GM12873 (cell line): ENCODE measurements at regions not wholly inside any gene's neighbourhood (a gene's known extent, or its start where the extent isn't known, plus 50 kb on each side); places are given as distances from the start of the nearest gene placed in this dataset.

Experiments used
- TF ChIP-seq, protein P1 (sequence below): IDR thresholded peaks from 2 replicates; pipeline ENCODE4 v1.5.1; 2012; ENCODE audit warnings: low read depth, mild to moderate bottlenecking, moderate library complexity, low read length, control low read depth; ENCODE audit not compliant: insufficient read depth; ENCODE audit errors: missing control alignments

DNA sequence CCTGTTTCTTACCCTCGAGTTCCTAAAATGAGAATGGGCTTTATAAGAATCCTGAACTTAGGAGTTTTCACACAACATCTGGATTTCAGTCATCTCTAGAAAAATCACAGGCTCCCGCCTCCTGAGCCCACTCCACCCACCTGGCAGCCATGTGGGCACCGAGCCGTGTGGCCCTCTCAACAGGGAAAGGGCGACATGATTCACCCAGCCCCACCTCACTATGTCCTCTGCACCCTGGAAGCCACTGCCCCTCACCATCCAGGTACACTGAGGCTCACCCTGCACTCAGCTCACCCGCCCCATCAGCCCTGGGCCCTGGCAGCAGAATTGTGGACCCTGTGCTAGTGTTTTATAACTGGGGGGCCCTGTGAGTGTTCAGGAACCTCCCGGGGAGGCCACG lies 101.5 kb downstream of the SHANK2 start:
- TF ChIP-seq, protein P1, sequence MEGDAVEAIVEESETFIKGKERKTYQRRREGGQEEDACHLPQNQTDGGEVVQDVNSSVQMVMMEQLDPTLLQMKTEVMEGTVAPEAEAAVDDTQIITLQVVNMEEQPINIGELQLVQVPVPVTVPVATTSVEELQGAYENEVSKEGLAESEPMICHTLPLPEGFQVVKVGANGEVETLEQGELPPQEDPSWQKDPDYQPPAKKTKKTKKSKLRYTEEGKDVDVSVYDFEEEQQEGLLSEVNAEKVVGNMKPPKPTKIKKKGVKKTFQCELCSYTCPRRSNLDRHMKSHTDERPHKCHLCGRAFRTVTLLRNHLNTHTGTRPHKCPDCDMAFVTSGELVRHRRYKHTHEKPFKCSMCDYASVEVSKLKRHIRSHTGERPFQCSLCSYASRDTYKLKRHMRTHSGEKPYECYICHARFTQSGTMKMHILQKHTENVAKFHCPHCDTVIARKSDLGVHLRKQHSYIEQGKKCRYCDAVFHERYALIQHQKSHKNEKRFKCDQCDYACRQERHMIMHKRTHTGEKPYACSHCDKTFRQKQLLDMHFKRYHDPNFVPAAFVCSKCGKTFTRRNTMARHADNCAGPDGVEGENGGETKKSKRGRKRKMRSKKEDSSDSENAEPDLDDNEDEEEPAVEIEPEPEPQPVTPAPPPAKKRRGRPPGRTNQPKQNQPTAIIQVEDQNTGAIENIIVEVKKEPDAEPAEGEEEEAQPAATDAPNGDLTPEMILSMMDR = no peak

DNA sequence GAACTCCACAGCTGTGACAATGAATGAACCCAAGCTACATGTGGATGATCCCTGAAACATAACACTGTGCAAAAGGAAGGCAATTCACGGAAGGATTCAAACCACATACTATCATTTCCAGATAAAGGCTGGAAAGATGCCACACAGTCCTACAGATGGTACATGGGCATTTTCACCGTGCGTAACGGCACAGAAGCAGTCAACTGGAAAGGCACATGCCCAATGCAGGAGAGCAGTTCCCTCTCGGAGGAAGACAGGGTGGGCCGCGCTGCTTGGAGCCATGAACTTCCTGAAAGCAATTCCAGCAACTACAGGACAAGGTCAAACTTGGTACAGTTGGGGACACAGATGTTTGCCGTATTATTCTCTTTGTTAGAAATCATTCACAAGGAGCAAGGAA lies 103.7 kb downstream of the SHANK2 start:
- TF ChIP-seq, protein P1 = no peak

DNA sequence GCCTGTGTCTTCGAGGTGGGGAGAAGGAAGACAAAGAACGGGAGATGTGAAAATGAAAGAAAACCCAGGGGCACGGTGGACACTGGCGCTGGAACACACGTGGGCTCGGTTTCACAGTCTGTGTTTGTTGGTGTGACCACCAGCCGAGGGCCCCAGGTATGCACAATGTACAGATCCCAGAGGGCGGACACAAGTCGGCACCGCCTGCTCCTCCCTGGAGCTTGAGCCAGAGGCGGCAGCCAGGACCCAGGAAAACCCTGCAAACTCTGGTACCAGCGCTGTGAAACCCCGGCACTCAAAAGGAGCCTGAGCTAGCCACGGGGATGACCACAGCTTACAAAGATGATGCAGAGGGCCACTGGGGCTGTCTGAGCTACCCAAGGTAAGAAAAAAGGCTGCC lies 105.0 kb downstream of the SHANK2 start:
- TF ChIP-seq, protein P1 = no peak

DNA sequence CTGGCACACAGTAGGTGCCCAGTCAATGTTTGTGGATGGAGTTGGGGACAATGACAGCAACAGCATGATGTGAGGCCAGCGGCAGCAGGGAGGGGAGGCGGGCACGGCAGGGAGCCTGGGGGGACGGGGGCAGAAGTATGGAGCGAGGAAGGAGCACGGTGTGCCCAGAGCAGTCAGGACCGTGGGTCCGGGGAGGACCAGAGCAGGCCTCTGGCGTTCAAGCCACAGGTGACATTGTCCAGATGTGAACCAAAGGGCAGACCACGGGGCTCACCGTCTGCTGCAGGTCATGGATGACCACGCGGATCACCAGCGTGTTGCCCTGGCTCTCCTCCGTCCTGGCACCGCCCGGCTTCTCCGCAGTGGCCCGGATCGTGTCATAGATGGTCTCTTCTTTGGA lies 105.5 kb downstream of the SHANK2 start:
- TF ChIP-seq, protein P1 = no peak

DNA sequence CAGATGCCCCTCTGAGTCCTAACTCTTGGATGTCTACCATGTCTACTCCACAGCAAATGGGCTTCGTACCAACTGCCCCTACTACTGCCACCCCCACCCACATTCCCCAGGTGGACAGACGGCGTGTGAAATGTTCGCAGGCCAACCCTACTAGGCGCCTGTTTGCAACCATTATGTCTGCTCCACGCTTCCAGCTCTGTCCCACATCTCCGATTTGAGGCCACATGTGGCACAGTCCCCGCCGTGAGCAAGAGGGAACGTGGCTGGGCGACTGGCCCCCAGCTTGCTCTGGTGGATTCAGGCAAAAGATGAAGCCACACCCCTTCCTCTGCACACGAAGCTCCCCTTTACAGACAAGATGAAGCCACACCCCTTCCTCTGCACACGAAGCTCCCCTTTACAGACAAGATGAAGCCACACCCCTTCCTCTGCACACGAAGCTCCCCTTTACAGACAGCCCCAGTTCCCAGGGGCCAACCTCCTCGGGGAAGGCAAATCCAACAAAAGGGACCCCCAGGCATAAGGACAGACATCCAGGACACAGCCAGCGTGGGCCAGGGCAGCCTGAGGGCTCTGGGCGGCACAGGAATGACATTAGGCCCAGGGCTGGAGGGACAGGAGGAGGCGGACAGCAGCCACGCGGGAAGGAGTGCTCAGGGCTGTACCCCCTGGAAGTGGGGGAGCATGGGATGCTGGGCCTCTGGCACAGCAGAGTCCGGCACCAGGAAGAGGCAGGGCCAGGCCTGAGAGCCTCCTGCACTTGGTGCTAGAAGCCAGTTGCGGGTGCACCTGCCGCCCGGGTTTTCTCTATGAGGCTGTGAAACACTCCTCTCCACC lies 106.2 kb downstream of the SHANK2 start:
- TF ChIP-seq, protein P1 = no peak

DNA sequence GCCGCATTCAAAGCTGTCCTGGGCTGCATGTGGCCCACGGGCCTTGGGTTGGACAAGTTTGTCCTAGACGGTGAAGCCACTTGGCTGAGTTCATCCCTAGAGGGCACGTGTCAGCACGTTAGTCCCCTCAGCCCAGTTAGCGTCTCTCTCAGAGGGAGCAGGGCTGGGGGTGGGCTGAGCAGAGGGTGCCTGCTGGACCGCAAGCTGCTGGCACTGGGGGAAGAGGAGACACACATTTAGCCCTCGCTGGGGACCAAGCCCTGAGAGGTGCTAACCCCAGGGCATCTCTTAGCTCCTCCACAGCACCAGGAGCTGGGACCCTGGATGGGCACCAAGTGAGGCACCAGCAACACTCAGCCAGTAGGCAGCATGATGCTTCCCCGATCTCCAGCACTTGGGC lies 107.0 kb downstream of the SHANK2 start:
- TF ChIP-seq, protein P1 = no peak

DNA sequence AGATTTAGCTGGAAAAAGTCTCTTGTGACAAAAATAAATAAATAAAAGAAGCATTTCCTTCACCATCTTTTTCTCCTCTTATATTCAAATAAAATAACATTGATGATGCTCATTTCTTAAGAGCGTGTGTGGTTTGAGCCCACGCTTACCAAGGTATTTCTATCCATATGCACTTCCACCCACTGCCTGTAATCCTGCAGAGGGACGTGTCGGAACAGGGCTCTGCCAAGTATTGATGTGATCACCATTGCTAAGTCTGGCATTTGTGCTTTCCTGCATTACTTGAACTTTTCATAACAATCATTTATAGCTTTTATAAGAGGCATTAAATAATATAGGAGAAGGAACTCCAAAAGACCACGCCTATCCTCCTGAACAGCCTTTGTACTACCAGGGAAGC lies 107.6 kb downstream of the SHANK2 start:
- TF ChIP-seq, protein P1 = no peak
